H1 (cell line): ENCODE measurements at regions not wholly inside any gene's neighbourhood (a gene's known extent, or its start where the extent isn't known, plus 50 kb on each side); places are given as distances from the start of the nearest gene placed in this dataset.

Source experiments
- ASH2L ChIP-seq: fragments of 200-600, 300-600 bp; sonication (generic); IDR thresholded peaks from one replicate; pipeline ENCODE4 v1.7.1; 2017; ENCODE audit warnings: low read length
- EGR1 ChIP-seq: IDR thresholded peaks from 2 replicates; pipeline ENCODE4 v1.6.1; 2011; ENCODE audit warnings: low read depth, low read length, borderline replicate concordance
- EZH2 ChIP-seq: fragments of 200-600 bp; sonication (generic); IDR thresholded peaks from 2 replicates; pipeline ENCODE4 v1.7.1; 2012; ENCODE audit warnings: low read depth, mild to moderate bottlenecking, moderate library complexity, low read length, inconsistent platforms; ENCODE audit not compliant: severe bottlenecking
- GABPA ChIP-seq: IDR thresholded peaks from 2 replicates; pipeline ENCODE4 v1.6.1; 2011; ENCODE audit warnings: mild to moderate bottlenecking, low read length, moderate library complexity, borderline replicate concordance; ENCODE audit not compliant: insufficient read depth
- JUND ChIP-seq: IDR thresholded peaks from 2 replicates; pipeline ENCODE4 v1.6.1; 2011; ENCODE audit warnings: mild to moderate bottlenecking, improper control_type of control experiment, low read length
- POLR2AphosphoS5 ChIP-seq: IDR thresholded peaks from 2 replicates; pipeline ENCODE4 v1.6.1; 2011; ENCODE audit warnings: low read depth, low read length
- RBBP5 ChIP-seq: IDR thresholded peaks from 2 replicates; pipeline ENCODE4 v1.7.1; 2012; ENCODE audit warnings: low read depth, mild to moderate bottlenecking, inconsistent platforms, low read length, moderate library complexity, borderline replicate concordance
- SP4 ChIP-seq: IDR thresholded peaks from 2 replicates; pipeline ENCODE4 v1.6.1; 2012; ENCODE audit warnings: low read length, inconsistent platforms
- TAF7 ChIP-seq: optimal IDR thresholded peaks from 2 replicates; pipeline ENCODE3; 2011; ENCODE audit warnings: low read depth, mild to moderate bottlenecking, inconsistent platforms, low read length, moderate library complexity, borderline replicate concordance
- TEAD4 ChIP-seq: IDR thresholded peaks from 2 replicates; pipeline ENCODE4 v1.6.1; 2012; ENCODE audit warnings: low read depth, low read length, inconsistent platforms, mixed read lengths
- TF ChIP-seq, protein P1 (sequence below): fragments of 300-600 bp; sonication (generic); IDR thresholded peaks from 2 replicates; pipeline ENCODE4 v1.7.1; 2012; ENCODE audit warnings: low read length, moderate library complexity, mild to moderate bottlenecking, inconsistent platforms; ENCODE audit not compliant: insufficient replicate concordance

DNA sequence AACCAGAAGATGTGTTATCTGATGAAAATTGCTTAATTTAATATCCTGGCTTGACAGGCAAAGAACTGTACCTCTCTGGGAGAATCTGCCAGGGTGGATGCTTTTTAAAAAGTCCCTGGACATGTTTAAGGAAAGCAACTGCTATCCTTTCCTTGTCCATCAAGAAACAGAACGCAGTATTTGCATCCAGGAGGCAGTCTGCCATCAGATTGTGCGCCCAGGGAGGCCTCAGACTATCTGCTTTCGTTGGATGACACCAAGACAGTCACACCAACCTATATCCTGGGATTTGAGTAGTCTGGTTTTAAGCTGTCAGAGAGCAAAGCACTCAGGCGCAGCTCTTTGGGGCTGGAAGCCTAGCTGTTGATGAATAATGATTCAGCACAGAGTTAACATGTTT is 121.9 kb downstream of the TBX5 start (continued):
- TF ChIP-seq, protein P1, sequence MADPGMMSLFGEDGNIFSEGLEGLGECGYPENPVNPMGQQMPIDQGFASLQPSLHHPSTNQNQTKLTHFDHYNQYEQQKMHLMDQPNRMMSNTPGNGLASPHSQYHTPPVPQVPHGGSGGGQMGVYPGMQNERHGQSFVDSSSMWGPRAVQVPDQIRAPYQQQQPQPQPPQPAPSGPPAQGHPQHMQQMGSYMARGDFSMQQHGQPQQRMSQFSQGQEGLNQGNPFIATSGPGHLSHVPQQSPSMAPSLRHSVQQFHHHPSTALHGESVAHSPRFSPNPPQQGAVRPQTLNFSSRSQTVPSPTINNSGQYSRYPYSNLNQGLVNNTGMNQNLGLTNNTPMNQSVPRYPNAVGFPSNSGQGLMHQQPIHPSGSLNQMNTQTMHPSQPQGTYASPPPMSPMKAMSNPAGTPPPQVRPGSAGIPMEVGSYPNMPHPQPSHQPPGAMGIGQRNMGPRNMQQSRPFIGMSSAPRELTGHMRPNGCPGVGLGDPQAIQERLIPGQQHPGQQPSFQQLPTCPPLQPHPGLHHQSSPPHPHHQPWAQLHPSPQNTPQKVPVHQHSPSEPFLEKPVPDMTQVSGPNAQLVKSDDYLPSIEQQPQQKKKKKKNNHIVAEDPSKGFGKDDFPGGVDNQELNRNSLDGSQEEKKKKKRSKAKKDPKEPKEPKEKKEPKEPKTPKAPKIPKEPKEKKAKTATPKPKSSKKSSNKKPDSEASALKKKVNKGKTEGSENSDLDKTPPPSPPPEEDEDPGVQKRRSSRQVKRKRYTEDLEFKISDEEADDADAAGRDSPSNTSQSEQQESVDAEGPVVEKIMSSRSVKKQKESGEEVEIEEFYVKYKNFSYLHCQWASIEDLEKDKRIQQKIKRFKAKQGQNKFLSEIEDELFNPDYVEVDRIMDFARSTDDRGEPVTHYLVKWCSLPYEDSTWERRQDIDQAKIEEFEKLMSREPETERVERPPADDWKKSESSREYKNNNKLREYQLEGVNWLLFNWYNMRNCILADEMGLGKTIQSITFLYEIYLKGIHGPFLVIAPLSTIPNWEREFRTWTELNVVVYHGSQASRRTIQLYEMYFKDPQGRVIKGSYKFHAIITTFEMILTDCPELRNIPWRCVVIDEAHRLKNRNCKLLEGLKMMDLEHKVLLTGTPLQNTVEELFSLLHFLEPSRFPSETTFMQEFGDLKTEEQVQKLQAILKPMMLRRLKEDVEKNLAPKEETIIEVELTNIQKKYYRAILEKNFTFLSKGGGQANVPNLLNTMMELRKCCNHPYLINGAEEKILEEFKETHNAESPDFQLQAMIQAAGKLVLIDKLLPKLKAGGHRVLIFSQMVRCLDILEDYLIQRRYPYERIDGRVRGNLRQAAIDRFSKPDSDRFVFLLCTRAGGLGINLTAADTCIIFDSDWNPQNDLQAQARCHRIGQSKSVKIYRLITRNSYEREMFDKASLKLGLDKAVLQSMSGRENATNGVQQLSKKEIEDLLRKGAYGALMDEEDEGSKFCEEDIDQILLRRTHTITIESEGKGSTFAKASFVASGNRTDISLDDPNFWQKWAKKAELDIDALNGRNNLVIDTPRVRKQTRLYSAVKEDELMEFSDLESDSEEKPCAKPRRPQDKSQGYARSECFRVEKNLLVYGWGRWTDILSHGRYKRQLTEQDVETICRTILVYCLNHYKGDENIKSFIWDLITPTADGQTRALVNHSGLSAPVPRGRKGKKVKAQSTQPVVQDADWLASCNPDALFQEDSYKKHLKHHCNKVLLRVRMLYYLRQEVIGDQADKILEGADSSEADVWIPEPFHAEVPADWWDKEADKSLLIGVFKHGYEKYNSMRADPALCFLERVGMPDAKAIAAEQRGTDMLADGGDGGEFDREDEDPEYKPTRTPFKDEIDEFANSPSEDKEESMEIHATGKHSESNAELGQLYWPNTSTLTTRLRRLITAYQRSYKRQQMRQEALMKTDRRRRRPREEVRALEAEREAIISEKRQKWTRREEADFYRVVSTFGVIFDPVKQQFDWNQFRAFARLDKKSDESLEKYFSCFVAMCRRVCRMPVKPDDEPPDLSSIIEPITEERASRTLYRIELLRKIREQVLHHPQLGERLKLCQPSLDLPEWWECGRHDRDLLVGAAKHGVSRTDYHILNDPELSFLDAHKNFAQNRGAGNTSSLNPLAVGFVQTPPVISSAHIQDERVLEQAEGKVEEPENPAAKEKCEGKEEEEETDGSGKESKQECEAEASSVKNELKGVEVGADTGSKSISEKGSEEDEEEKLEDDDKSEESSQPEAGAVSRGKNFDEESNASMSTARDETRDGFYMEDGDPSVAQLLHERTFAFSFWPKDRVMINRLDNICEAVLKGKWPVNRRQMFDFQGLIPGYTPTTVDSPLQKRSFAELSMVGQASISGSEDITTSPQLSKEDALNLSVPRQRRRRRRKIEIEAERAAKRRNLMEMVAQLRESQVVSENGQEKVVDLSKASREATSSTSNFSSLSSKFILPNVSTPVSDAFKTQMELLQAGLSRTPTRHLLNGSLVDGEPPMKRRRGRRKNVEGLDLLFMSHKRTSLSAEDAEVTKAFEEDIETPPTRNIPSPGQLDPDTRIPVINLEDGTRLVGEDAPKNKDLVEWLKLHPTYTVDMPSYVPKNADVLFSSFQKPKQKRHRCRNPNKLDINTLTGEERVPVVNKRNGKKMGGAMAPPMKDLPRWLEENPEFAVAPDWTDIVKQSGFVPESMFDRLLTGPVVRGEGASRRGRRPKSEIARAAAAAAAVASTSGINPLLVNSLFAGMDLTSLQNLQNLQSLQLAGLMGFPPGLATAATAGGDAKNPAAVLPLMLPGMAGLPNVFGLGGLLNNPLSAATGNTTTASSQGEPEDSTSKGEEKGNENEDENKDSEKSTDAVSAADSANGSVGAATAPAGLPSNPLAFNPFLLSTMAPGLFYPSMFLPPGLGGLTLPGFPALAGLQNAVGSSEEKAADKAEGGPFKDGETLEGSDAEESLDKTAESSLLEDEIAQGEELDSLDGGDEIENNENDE, result no peak
- TF ChIP-seq GABPA, result no peak
- no peak for TF ChIP-seq RBBP5
- no peak for TF ChIP-seq EZH2
- TF ChIP-seq TEAD4, result no peak
- TF ChIP-seq JUND, result no peak
- TF ChIP-seq POLR2AphosphoS5, result no peak
- no peak for TF ChIP-seq EGR1
- no peak for TF ChIP-seq TAF7
- no peak for TF ChIP-seq SP4
- TF ChIP-seq ASH2L, result no peak
